EL (cell line): ENCODE measurements at regions not wholly inside any gene's neighbourhood (a gene's known extent, or its start where the extent isn't known, plus 50 kb on each side); places are given as distances from the start of the nearest gene placed in this dataset.

Experiments used
- DNase-seq: peaks from one replicate; pipeline ENCODE4 v3.0.0-alpha.2; 2016

DNA sequence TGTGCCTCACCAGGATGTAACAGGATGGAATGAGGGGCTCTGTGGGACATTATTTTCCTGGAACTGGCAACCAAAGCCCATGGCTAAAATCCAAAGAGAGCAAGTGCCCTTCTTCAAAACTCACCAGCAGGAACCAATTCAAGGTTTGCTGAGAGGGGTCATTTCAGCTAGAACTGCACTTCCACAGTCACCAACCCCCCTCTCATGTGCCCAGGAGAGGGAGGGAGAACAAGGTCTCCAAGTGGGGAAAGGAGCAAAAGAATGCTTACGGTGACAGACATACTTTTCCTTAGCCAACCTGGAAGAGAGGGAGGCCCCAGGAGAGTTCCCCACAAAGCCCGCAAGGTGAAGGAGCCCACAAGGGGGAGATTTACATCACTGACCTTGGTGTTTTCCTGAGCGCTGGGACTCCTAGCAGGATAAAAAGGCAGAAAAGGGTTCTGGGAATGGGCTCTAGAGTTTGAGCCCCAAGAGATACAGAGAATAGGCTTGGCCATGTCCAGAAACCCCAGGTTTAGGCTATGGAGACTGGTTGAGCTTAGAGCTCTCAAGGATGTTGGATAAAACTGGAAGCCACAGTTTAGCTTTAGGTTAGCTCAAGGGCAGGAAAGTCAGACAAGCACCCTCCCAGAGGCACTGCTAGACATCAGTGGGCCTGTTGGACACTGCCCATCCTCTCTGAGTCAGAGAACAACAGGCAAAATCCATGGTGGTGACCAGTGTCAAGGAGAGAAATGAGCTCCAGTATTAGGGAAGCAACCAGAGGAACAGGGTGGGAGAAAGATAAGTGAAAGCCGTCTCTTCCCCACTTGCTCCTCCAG, 63.9 kb upstream of the GHITM start:
- DNase-seq = peak; percentile 42

DNA sequence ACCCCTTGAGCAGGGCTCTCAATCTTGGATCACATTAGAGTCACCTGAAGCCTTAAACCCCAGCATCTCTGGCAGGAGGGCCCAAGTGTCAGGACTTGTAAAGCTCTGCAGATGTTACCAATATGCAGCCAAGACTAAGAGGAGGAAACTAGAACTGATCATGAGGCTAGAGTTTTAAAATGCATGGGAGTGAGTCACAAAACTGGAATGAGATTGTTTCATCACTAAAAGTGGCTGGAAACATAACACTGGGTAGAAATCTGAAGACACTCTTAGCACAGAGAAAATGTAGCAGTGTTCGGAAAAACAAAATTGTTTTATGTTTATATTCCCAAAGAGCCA, 63.3 kb upstream of the GHITM start:
- DNase-seq = peak; percentile 72

DNA sequence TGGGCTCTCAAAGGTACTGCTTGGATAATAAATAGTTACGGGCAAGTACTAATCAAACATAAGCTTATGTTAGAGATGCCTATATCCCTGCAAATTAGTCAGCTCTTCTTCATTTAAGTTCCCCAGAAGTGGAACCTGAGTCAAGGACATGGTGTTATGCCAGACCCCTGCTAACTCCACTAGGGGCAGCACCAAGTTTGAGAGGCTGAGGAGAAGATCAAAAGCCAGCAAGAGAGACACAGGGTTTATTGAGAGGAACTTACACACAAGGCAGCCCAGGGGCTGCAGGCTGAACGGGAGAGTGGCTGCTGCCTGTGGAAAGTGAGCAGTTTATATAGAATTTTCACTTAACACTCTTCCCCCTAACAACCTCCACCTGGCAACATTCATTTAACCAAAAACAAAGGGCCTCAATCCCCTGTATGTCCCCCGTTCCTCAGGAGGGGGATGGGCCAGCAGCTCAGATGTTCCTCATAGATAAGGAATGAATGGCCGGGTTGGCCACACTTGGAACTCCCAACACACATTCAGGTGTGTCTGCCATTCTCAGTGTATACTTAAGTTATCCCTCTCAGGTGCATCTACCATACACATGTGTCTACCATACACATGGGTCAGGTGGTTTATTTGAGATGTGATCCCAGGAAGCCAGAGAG, 62.6 kb upstream of the GHITM start:
- DNase-seq = peak; percentile 58

- DNase-seq = no peak
These were observed 61.5 kb upstream of the GHITM start for GRCh38 chr10:84077768-84078167.

DNA sequence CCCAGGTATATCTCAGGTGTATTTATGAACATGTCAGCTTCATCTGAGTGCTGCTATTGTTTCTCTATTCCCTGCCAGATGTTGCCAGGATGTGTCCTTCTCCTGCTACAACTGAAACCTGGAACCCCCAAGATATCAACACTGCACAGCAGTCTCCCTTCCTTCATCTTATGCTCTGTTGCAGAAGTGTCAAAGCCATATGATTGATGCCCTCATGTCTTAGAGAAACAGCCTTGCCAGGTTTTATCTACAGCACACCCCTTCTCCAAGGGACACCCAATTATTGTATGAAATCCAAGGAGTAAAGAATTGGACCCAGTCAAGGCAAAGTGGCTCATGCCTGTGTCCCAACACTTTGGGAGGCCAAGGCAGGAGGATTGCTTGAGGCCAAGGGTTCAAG, 60.5 kb upstream of the GHITM start:
- no peak for DNase-seq

- DNase-seq = no peak
These were observed 55.0 kb upstream of the GHITM start for GRCh38 chr10:84084342-84084741.

DNA sequence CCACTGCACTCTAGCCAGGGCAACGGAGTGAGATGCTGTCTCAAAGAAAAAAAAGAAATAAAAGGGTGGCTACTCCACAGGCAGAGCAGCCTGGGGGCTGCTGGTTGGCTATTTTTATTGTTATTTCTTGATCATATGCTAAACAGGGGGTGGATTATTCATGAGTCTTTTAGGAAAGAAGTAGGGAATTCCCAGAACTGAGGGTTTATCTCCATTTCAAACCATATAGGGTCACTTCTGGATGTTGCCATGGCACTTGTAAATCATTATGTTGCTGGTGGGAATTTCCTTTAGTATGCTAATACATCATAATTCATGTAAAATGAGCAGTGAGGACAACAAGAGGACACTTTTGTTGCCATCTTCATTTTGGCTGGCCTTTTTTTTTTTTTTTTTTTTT, 52.1 kb upstream of the GHITM start:
- no peak for DNase-seq

DNA sequence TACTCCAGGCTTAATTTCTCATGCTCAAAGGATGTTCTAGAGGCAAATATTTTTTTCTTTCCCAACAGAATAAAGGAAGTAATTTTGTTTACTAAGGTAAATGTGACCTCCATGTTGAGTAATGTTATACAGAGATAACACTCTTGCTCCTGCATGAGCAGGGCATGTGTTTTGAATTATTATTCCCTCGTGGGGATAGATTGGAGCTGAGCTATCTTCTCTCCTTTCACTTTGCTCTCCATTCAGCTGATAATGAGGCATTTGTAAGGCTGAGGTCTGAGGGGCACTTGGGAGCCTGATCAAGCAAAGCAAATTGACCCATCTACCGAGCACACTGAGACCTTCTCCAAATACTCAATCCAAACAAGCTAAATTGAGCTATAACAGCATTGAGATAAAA, 50.7 kb upstream of the GHITM start:
- no peak for DNase-seq

DNA sequence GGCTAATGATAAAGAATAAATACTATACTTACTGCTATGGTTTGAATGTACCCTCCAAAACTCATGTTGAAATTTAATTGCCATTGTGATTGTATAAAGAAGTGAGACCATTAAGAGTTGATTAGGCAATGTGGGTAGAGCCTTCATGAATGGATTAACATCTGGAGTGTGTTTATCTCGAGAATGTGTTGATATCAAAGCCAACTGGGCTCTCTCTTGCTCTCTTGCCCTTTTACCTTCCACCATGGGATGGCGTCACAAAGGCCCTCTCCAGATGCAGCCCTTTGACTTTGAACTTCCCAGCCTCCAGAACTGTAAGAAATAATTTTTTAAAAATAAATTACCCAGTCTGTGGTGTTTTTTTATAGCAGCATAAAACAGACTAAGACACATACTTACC, 50.1 kb upstream of the GHITM start:
- no peak for DNase-seq
